Fibroblast of pulmonary artery (primary cell): ENCODE measurements at regions not wholly inside any gene's neighbourhood (a gene's known extent, or its start where the extent isn't known, plus 50 kb on each side); places are given as distances from the start of the nearest gene placed in this dataset.

Experiments
- DNase-seq: peaks from one replicate; pipeline ENCODE4 v3.0.0-alpha.2; 2010; ENCODE audit warnings: low read depth
- H3K4me3 ChIP-seq: replicated peaks from 2 replicates; pipeline ENCODE4 v1.5.1; 2011; ENCODE audit warnings: low read depth, mild to moderate bottlenecking, control low read depth, low read length, moderate library complexity
- TF ChIP-seq, protein P1 (sequence below): IDR thresholded peaks from 2 replicates; pipeline ENCODE4 v1.5.1; 2011; ENCODE audit warnings: mild to moderate bottlenecking, control low read depth, low read length, inconsistent platforms; ENCODE audit errors: missing control alignments

DNA sequence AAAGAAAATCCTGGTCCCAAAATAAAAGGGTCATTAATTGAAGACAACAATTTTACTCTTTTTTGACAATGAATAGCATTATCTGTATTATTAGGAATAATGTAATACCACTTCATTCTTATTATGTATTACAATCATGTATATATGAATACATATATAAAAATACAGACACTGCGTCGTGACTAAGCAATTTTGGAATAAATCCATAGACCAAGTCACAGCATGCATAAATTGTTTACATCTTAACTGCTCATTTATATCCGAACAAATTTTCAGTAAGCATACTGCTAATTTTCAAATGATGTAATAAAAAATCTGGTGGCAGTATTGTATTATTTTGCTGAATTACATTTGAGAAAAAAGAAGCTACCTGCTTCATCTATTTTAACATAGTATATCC is 321.6 kb upstream of the PITX2 start:
- TF ChIP-seq, protein P1, sequence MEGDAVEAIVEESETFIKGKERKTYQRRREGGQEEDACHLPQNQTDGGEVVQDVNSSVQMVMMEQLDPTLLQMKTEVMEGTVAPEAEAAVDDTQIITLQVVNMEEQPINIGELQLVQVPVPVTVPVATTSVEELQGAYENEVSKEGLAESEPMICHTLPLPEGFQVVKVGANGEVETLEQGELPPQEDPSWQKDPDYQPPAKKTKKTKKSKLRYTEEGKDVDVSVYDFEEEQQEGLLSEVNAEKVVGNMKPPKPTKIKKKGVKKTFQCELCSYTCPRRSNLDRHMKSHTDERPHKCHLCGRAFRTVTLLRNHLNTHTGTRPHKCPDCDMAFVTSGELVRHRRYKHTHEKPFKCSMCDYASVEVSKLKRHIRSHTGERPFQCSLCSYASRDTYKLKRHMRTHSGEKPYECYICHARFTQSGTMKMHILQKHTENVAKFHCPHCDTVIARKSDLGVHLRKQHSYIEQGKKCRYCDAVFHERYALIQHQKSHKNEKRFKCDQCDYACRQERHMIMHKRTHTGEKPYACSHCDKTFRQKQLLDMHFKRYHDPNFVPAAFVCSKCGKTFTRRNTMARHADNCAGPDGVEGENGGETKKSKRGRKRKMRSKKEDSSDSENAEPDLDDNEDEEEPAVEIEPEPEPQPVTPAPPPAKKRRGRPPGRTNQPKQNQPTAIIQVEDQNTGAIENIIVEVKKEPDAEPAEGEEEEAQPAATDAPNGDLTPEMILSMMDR = no peak
- DNase-seq = no peak
- no peak overlapping the region for H3K4me3 ChIP-seq

DNA sequence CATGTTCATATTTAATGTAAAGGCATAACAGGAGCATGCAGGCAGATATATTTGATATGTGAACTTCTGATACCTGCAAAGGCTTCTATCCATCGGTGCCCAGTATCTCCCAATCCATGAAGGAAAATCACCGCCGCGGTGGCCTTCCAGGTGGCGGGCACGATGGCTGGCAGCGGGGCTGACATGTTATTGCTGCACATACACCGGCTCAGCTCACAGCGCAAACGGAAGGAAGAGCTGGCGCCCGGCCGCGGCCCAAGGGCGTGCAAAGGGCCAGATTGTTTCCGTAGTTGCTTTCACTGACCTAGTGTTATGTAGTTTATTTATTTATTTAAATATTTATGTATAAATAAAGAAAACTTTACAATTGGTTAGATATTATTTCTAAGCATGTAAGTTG is 322.7 kb upstream of the PITX2 start:
- no peak for DNase-seq
- TF ChIP-seq, protein P1 = no peak
- no peak overlapping the region for H3K4me3 ChIP-seq

DNA sequence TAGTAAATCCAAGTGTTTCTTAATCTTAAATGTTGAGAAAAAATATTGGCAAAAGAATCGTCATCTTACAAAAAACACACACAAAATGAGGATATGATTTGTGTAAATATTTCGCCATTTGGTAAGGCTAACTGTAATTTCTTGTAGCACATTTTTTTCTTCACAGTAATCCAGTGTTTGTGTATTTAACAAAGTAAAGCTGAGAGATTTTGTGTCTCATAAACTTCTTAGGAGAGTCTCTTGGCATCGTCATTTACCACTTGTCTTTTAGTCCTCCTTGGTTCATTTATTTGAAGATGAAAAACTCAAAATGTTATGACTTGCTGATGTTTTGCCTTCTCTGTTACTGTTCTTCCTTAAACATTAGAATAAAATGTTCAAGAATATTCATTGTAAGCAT is 326.7 kb upstream of the PITX2 start:
- DNase-seq = no peak
- TF ChIP-seq, protein P1 = no peak
- no peak overlapping the region for H3K4me3 ChIP-seq

DNA sequence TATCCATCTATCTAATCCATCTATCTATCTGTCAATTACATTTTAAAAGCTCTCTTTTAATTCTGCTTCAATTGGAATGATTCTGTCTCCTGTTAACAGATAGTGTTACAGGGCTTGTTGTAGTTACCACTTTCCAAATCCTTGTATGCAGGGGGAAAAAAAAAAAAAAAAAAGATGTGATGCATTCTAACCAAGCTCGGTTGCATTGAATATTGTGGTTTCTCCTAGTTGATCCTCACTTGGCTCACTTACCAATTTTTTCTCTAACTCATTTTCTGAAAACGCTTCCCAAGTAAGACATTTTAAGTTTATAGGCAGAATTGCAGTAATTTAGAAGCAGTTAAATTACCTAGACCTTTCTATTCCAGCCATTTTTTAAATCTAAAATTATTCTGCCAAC is 327.9 kb upstream of the PITX2 start:
- DNase-seq = no peak
- H3K4me3 ChIP-seq = no peak overlapping the region
- TF ChIP-seq, protein P1 = no peak

DNA sequence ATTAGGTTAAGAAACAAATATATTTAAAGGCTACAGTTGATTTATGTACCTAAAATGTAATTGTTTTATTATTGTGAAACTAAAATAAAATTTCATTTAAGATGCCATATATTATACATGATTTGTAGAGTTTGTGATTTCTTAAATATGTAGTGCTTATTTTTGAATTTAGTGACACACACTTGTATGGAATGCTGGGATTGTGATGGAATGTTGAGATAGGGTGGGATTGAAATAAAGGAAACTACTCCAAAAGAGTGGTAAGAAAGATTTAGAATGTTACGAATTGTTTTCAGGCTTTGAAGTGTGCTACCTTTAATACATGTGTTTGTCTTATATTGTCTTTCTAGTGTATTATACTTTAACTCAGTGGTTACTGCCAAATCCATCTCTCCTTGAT is 330.3 kb upstream of the PITX2 start:
- TF ChIP-seq, protein P1 = no peak
- H3K4me3 ChIP-seq = no peak overlapping the region
- no peak for DNase-seq

DNA sequence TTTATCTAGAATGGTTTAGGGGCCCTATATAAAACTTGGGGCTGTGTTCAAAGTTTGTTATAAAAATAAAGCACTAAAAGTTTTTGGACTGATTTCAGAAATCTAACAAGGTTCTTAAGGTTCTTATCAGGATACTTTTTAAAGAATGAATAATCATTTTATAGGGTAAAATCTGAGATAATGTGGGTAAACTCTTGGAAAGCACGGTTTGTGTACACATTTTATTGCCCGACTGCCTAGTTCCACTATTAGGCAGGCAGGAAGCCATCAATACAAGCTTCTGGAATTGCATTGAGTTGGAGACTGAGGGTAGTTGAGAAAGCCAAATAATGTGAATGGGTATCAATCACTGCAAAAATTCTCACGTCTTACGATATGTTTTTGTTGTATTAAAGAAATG is 331.0 kb upstream of the PITX2 start:
- no peak for DNase-seq
- no peak overlapping the region for H3K4me3 ChIP-seq
- TF ChIP-seq, protein P1 = no peak

DNA sequence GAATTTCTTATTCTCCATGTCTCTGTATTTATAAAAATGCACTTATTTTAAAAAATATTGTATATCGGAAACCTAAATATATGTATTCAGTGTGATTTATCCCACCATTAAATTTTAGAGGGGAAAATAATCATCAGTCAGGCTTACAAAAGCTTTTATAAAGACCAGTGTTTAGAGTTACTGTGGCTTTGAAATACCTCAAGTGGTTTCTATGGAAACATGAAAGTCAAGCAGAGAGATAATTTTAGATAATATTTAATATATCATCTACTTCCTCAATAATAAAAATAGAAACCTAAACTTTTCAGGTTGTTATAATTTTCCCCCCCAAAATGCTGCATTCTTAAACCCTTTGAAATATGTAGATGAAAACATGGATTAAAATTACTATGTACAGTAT is 332.9 kb upstream of the PITX2 start:
- TF ChIP-seq, protein P1 = no peak
- H3K4me3 ChIP-seq = no peak overlapping the region
- DNase-seq = no peak
